GM19397 (cell line): ENCODE measurements at regions not wholly inside any gene's neighbourhood (a gene's known extent, or its start where the extent isn't known, plus 50 kb on each side); places are given as distances from the start of the nearest gene placed in this dataset.
"Not testable (repeated sequence)": the region's sequence is repeated elsewhere in the genome, so short reads cannot be mapped to it uniquely, and the experiment has no call there.

Experiments
- ATAC-seq: cut with Tn5 transposase; IDR thresholded peaks from one replicate; pipeline ENCODE4 v1.9.1; 2021; ENCODE audit warnings: mild to moderate bottlenecking, moderate library complexity; ENCODE audit not compliant: unreplicated experiment

- peak; percentile 9 for ATAC-seq
These were observed 373.0 kb downstream of the RPS24 start for GRCh38 chr10:78406648-78407008.

- peak; percentile 62 for ATAC-seq
These were observed 373.5 kb downstream of the RPS24 start for GRCh38 chr10:78407009-78407711.

- no peak for ATAC-seq
These were observed 374.3 kb downstream of the RPS24 start for GRCh38 chr10:78407966-78408365.

- no peak for ATAC-seq
These were observed 375.2 kb downstream of the RPS24 start for GRCh38 chr10:78408671-78409472.

GRCh38 chr10:78410046-78410965, 376.6 kb downstream of the RPS24 start:
- no peak for ATAC-seq

GRCh38 chr10:78411716-78412115, 378.1 kb downstream of the RPS24 start:
- ATAC-seq = no peak

GRCh38 chr10:78412605-78413004, 378.9 kb downstream of the RPS24 start:
- no peak for ATAC-seq

GRCh38 chr10:78413076-78414055, 379.7 kb downstream of the RPS24 start:
- ATAC-seq = no peak

GRCh38 chr10:78414380-78414779, 380.7 kb downstream of the RPS24 start:
- no peak for ATAC-seq

- ATAC-seq = no peak
These were observed 381.4 kb downstream of the RPS24 start for GRCh38 chr10:78415111-78415510.

- ATAC-seq = no peak
These were observed 382.7 kb downstream of the RPS24 start for GRCh38 chr10:78416031-78417011.

- ATAC-seq = no peak
These were observed 384.0 kb downstream of the RPS24 start for GRCh38 chr10:78417425-78418370.

- ATAC-seq = no peak
These were observed 386.0 kb downstream of the RPS24 start for GRCh38 chr10:78419481-78420265.

- ATAC-seq = no peak
These were observed 387.5 kb downstream of the RPS24 start for GRCh38 chr10:78420946-78421735.

- ATAC-seq = not testable (repeated sequence)
These were observed 390.4 kb downstream of the RPS24 start for GRCh38 chr10:78424050-78424449.

GRCh38 chr10:78424723-78425122, 391.1 kb downstream of the RPS24 start:
- ATAC-seq = no peak
